NOMO-1 treated with DMSO at 0.1 percent for 48 hours (cell line): ENCODE measurements at regions not wholly inside any gene's neighbourhood (a gene's known extent, or its start where the extent isn't known, plus 50 kb on each side); places are given as distances from the start of the nearest gene placed in this dataset.

Experiments used
- DNase-seq: peaks from one replicate; lab custom pipeline; 2025; ENCODE audit not compliant: unreplicated experiment; lab: John Stamatoyannopoulos, UW

GRCh38 chr17:73753751-73754496 lies 109.7 kb upstream of the SDK2 start:
- no peak for DNase-seq

GRCh38 chr17:73754886-73755400 lies 110.7 kb upstream of the SDK2 start:
- no peak for DNase-seq

DNA sequence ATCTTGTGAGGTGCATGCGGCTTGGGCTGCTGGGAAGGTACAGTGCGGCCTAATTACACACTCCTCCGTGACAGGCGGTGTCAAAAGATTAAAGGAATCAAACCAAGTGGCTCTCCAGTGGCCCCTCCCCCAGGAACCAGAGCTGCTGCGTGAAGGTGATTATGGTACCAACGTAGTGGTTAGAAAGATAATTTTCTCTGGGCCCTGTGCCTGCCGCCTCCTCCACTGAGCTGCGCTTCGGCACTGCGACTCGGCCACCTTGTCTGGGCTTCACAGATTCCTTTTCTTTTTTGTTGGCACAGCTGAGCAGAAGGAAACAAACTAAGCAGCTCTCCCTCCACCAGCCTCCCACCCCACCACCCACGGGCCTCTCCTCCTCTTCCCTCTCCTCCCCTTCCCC lies 113.2 kb upstream of the SDK2 start:
- DNase-seq, result no peak

GRCh38 chr17:73758245-73758644 lies 114.0 kb upstream of the SDK2 start:
- DNase-seq, result no peak

GRCh38 chr17:73759324-73759723 lies 115.1 kb upstream of the SDK2 start:
- no peak for DNase-seq

DNA sequence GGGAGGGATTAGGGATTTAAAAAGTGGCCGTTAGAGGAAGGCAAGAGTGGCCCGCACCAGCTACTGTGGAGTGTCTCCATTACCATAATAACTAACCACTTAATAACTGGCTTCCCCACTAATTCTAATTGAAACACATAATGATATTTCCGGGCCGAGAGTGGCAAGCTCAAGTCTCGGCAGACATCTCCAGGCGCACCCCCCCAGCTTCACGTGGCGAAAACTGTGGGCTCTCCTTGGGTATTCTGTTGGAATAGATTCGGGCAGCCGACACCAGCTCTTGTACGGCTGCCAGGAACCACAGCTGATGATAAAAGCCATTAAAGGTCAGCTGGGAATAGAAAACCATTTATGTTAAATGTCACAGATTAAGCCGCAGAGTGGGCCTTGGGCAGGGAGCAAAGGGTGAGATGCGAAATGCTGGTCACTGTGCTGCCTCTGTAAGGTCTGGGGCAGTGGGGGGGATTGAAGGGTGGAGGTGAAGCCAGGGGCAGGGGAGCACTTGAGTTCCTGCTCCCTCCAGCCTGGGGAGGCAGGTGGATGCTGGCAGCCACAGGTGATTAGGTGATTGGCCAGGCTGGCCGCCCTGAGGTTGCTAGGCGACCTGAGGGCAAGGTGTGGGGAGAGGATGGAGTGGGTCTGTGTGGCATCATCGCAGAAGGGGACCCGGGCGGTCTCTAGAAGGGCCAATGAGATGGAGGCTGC lies 115.6 kb upstream of the SDK2 start:
- DNase-seq, result no peak

GRCh38 chr17:73760439-73760758 lies 116.2 kb upstream of the SDK2 start:
- DNase-seq, result no peak

GRCh38 chr17:73765824-73766563 lies 121.7 kb upstream of the SDK2 start:
- DNase-seq, result no peak

- DNase-seq, result no peak
Measured at GRCh38 chr17:73767696-73768095, 123.5 kb upstream of the SDK2 start.

DNA sequence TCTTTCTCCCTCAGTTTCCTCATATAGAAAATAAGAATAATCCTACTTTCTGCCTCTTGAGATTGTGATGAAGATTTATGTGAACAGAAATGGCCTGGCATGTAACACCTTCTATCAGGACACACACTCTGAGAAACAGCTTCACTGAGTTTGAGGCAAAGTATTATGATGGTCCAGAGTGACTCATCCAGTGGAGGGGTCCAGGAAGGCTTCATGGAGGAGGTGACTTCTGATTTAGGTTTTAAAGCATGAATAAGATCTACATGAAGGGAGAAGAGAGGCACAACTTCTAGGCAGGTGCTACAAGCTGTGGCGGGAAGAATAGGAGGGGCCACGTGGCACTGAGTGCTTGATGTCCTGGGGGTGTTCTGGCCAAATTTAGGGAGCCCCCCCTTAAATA lies 124.4 kb upstream of the SDK2 start:
- DNase-seq, result no peak

- no peak for DNase-seq
Measured at GRCh38 chr17:73769479-73769878, 125.2 kb upstream of the SDK2 start.

DNA sequence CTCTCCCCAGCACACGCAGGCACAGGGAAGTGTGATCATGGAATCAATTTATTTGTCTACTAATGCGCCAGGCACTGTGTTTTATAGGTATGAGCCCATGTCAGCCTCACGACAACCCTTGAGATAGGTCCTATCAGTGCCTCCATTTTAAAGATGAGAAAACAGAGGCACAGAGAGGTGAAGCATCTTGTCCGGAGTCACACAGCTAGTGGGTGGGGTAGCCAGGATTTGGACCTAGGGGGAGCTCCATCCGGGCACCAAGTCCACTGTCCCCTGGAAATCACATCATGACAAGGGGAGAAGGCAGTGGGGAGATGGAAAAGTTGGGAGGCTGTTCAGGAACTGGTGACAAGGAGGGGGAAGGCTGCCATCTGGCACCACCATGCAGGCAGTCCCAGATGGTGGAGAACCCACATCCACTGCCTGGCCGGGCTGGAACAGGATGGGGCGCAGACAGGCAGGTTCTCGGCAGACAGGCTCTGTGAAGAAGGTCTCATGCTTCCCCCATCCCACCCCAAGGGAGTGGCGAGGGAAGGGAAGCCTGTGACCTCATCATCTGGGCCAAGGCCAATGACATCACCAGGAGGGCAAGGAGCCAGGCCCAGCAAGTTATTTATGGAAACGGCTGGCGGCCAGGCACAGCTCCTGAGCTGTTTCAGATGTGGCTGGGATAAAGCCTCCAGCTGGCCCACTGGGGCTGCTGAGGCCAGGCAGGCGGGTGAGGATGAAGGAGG lies 126.0 kb upstream of the SDK2 start:
- no peak for DNase-seq

GRCh38 chr17:73770849-73771229 lies 126.6 kb upstream of the SDK2 start:
- no peak for DNase-seq

- DNase-seq, result no peak
Measured at GRCh38 chr17:73772107-73772705, 128.0 kb upstream of the SDK2 start.

- DNase-seq, result no peak
Measured at GRCh38 chr17:73773702-73774101, 129.5 kb upstream of the SDK2 start.

GRCh38 chr17:73774852-73775251 lies 130.6 kb upstream of the SDK2 start:
- no peak for DNase-seq

DNA sequence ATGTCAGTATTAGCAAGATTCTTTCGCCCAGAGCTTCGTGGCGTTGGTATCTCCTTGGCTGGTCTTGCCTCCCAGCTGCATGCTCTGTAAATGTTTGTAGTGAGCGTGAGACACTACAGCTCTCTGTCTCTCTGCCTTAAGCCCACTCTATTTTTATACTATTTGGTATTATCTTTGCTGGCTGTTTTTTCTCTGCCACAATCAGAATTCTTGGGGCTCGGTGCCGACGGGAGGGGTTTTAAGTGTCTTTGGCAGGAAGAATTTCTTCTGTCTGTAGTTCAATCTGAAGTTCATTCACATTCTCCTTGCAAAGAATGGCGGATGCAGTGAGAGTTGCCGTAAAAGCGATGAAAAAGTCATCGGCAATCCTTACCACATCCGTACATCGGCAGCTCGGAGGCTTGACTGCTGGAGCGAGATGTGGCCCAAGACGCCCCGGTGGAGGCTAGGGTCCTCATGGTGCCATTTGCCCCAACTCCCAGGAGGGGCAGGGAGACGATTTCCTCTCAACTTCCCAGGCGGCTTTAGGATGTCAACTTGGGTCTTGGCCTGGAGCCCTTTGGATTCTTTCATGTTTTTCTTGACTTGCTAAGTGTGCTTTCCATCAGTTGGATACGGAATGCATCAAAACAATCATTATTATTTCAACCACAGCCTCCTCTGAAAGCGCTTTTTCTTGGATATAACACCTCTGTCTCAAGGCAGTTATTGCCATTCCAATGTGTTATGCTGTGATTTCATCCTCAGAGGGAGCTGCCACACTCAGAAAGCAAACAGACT lies 132.3 kb upstream of the SDK2 start:
- no peak for DNase-seq

GRCh38 chr17:73777131-73777449 lies 132.8 kb upstream of the SDK2 start:
- DNase-seq, result no peak

- DNase-seq, result no peak
Measured at GRCh38 chr17:73782231-73782630, 138.0 kb upstream of the SDK2 start.

DNA sequence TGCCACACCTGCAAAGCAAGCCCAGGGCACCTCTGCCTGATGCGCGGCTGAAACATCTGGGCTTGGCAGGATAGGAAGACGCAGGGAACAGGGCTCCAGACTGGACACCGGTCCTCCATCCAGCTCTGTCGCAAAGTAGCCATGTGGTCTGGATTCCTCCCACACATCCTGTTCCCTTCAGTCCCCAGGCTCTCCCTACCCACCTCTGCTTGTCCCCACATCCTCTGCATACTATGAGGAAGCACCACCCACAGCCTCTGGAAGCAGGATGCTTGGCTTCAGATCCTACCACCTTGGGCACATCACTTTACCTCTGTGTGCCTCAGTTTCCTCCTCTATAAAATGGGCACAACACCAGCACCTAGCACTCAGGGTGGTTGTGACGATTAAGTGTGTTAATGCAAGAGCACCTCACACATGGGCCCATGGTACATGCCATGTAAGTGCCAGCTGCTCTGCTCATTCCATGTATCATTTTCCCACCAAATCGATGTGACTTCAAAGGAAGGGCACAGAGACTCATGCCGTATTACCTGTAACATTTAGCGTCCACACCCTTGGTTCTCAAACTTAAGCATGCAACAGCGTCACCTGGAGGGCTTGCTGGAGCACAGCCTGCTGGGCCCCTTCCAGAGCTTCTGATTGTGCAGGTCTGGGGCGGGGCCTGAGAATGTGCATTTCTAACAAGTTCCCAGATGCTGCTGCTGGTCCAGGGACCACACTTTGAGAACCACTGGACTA lies 138.6 kb upstream of the SDK2 start:
- no peak for DNase-seq
